ENCODE measurements at regions not wholly inside any gene's neighbourhood (a gene's known extent, or its start where the extent isn't known, plus 50 kb on each side); places are given as distances from the start of the nearest gene placed in this dataset.

- no peak overlapping the region for H3K4me3 ChIP-seq
- no peak for TF ChIP-seq POLR2AphosphoS5 (IDR thresholded peaks at IDR 0.05)
- TF ChIP-seq POLR2A (IDR thresholded peaks at IDR 0.05) = no peak
- TF ChIP-seq, protein P1, sequence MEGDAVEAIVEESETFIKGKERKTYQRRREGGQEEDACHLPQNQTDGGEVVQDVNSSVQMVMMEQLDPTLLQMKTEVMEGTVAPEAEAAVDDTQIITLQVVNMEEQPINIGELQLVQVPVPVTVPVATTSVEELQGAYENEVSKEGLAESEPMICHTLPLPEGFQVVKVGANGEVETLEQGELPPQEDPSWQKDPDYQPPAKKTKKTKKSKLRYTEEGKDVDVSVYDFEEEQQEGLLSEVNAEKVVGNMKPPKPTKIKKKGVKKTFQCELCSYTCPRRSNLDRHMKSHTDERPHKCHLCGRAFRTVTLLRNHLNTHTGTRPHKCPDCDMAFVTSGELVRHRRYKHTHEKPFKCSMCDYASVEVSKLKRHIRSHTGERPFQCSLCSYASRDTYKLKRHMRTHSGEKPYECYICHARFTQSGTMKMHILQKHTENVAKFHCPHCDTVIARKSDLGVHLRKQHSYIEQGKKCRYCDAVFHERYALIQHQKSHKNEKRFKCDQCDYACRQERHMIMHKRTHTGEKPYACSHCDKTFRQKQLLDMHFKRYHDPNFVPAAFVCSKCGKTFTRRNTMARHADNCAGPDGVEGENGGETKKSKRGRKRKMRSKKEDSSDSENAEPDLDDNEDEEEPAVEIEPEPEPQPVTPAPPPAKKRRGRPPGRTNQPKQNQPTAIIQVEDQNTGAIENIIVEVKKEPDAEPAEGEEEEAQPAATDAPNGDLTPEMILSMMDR (IDR thresholded peaks at IDR 0.05) = no peak
- intact Hi-C loops (cut with DNase I) = no loop called here
- H3K9me3 ChIP-seq = no peaks in the 10 kb centered on the region
- H3K36me3 ChIP-seq = no peaks in the 10 kb centered on the region
- DNase-seq (ENCODE audit: low spot score) = no peak
- no peaks in the 10 kb centered on the region for H3K27me3 ChIP-seq (replicated peaks; ENCODE audit: insufficient read depth)
- WGBS = 59% methylated on average over 5 of the region's 5 CpGs
- H3K4me1 ChIP-seq (replicated peaks) = no peaks in the 10 kb centered on the region
- H3K27ac ChIP-seq = no peak overlapping the region
Observed at GRCh38 chr3:117105686-117106085, 396.1 kb downstream of the TUSC7 start.

- Histone ChIP-seq H3K4me3 (no peak overlapping the region), H3K4me1 (replicated peaks) (no peaks in the 10 kb centered on the region), H3K9me3 (no peaks in the 10 kb centered on the region), H3K27me3 (replicated peaks; ENCODE audit: insufficient read depth) (no peaks in the 10 kb centered on the region), H3K27ac (no peak overlapping the region), H3K36me3 (no peaks in the 10 kb centered on the region)
- WGBS = 88% methylated on average over 2 of the region's 2 CpGs
- TF ChIP-seq POLR2AphosphoS5 (IDR thresholded peaks at IDR 0.05) = no peak
- TF ChIP-seq, protein P1 (IDR thresholded peaks at IDR 0.05) = no peak
- no peak for TF ChIP-seq POLR2A (IDR thresholded peaks at IDR 0.05)
- no peak for DNase-seq (ENCODE audit: low spot score)
- intact Hi-C loops (cut with DNase I) = no loop called here
Observed at GRCh38 chr3:117106396-117106795, 396.8 kb downstream of the TUSC7 start.

GRCh38 chr3:117107946-117108345 is 398.4 kb downstream of the TUSC7 start:
- Histone ChIP-seq H3K27me3 (replicated peaks; ENCODE audit: insufficient read depth) (no peaks in the 10 kb centered on the region), H3K9me3 (no peaks in the 10 kb centered on the region), H3K27ac (no peak overlapping the region), H3K36me3 (no peaks in the 10 kb centered on the region), H3K4me1 (replicated peaks) (no peaks in the 10 kb centered on the region), H3K4me3 (no peak overlapping the region)
- 89% methylated on average over 2 of the region's 2 CpGs for WGBS
- intact Hi-C loops (cut with DNase I) = no loop called here
- no peak for DNase-seq (ENCODE audit: low spot score)
- TF ChIP-seq, protein P1 (IDR thresholded peaks at IDR 0.05) = no peak
- no peak for TF ChIP-seq POLR2A (IDR thresholded peaks at IDR 0.05)
- TF ChIP-seq POLR2AphosphoS5 (IDR thresholded peaks at IDR 0.05) = no peak

DNA sequence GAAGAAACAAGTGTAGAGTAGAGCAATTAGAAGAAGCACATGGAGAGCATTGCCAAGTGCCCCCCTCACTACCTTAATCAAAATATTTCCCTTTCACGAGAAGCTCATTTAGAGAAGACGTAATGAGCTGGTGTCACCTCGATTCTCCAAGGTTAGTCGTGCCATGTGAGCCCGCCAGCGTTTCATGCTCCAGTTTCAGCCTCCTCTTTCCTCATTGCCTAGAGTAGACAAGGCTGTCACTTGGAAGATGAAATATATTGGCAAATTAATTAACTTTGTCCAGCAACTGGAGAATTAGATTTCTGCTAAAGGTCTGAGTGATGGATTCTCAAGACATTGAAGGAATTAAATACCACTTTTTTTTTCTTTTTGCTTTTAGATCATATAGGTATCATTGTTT is 399.6 kb downstream of the TUSC7 start:
- Histone ChIP-seq H3K27me3 (replicated peaks; ENCODE audit: insufficient read depth) (no peaks in the 10 kb centered on the region), H3K36me3 (no peaks in the 10 kb centered on the region), H3K4me1 (replicated peaks) (no peaks in the 10 kb centered on the region), H3K4me3 (no peak overlapping the region), H3K9me3 (no peaks in the 10 kb centered on the region), H3K27ac (no peak overlapping the region)
- 72% methylated on average over 6 of the region's 6 CpGs for WGBS
- intact Hi-C loops (cut with DNase I) = no loop called here
- DNase-seq (ENCODE audit: low spot score) = no peak
- TF ChIP-seq, protein P1 (IDR thresholded peaks at IDR 0.05) = no peak
- TF ChIP-seq POLR2A (IDR thresholded peaks at IDR 0.05) = no peak
- TF ChIP-seq POLR2AphosphoS5 (IDR thresholded peaks at IDR 0.05) = no peak

- H3K27me3 ChIP-seq (replicated peaks; ENCODE audit: insufficient read depth) = no peaks in the 10 kb centered on the region
- no peaks in the 10 kb centered on the region for H3K4me1 ChIP-seq (replicated peaks)
- no peaks in the 10 kb centered on the region for H3K9me3 ChIP-seq
- H3K36me3 ChIP-seq = no peaks in the 10 kb centered on the region
- no peak for DNase-seq (ENCODE audit: low spot score)
- WGBS = 91% methylated on average over 5 of the region's 5 CpGs
- intact Hi-C loops (cut with DNase I) = no loop called here
- no peak for TF ChIP-seq POLR2A (IDR thresholded peaks at IDR 0.05)
- TF ChIP-seq, protein P1 (IDR thresholded peaks at IDR 0.05) = no peak
- no peak for TF ChIP-seq POLR2AphosphoS5 (IDR thresholded peaks at IDR 0.05)
- no peak overlapping the region for H3K4me3 ChIP-seq
- H3K27ac ChIP-seq = no peak overlapping the region
Observed at GRCh38 chr3:117114517-117115265, 405.1 kb downstream of the TUSC7 start.

Measured in prostate gland (tissue), 2 donors.